Natural killer cell (primary cell): ENCODE measurements at regions not wholly inside any gene's neighbourhood (a gene's known extent, or its start where the extent isn't known, plus 50 kb on each side); places are given as distances from the start of the nearest gene placed in this dataset.

ENCODE experiments used
- ATAC-seq, 3 donors: fragments of 150-1000 bp in 2 of 3; fragments of 200-7000 bp in 1 of 3; cut with Tn5 transposase; 1 replicate in 1 of 3; 2 replicates in 2 of 3; pipeline ENCODE4 v1.10.0; 2021; ENCODE audit warnings: mild to moderate bottlenecking in 2 of 3, moderate library complexity in 2 of 3
- DNase-seq, 2 donors: peaks; one replicate each; pipeline versions ENCODE4 v3.0.0 to v3.0.0-alpha.2; 2013 to 2021; ENCODE audit warnings: mixed read lengths in 1 of 2
- H3K27ac ChIP-seq: one replicate; pipeline ENCODE4 v1.5.1; 2013; ENCODE audit warnings: mild to moderate bottlenecking, low read length
- H3K27me3 ChIP-seq: one replicate; pipeline ENCODE4 v1.6.1; 2013; ENCODE audit warnings: low read length; ENCODE audit not compliant: control insufficient read depth, insufficient read depth
- H3K36me3 ChIP-seq: one replicate; pipeline ENCODE4 v1.6.1; 2013; ENCODE audit warnings: low read length; ENCODE audit not compliant: control insufficient read depth, insufficient read depth
- H3K4me1 ChIP-seq: one replicate; pipeline ENCODE4 v1.6.1; 2013; ENCODE audit warnings: low read length; ENCODE audit not compliant: control insufficient read depth, insufficient read depth
- H3K4me3 ChIP-seq: one replicate; pipeline ENCODE4 v1.5.1; 2013; ENCODE audit warnings: low read length
- H3K9me3 ChIP-seq: one replicate; pipeline ENCODE4 v1.6.1; 2013; ENCODE audit warnings: low read length; ENCODE audit not compliant: control insufficient read depth, insufficient read depth
- H3K27ac Mint-ChIP-seq, 2 donors: one replicate each; pipeline ENCODE4 v1.8.0; 2022; ENCODE audit warnings: mild to moderate bottlenecking in 2 of 2, mixed read lengths in 2 of 2, moderate library complexity in 1 of 2
- H3K27me3 Mint-ChIP-seq, 2 donors: one replicate each; pipeline ENCODE4 v1.8.0; 2022; ENCODE audit warnings: low read depth in 2 of 2, mixed read lengths in 2 of 2
- H3K36me3 Mint-ChIP-seq: one replicate; pipeline ENCODE4 v1.8.0; 2022; ENCODE audit warnings: mixed read lengths
- H3K4me1 Mint-ChIP-seq, 2 donors: one replicate each; pipeline ENCODE4 v1.8.0; 2022; ENCODE audit warnings: mixed read lengths in 2 of 2
- H3K4me3 Mint-ChIP-seq: one replicate; pipeline ENCODE4 v1.8.0; 2022; ENCODE audit warnings: mild to moderate bottlenecking, moderate library complexity, mixed read lengths
- H3K9me3 Mint-ChIP-seq, 2 donors: one replicate each; pipeline ENCODE4 v1.8.0; 2022; ENCODE audit warnings: mixed read lengths in 2 of 2
- WGBS: methylation state at CpG from one replicate; pipeline ENCODE4 v1.1.7; 2013; ENCODE audit warnings: missing lambda C conversion rate; ENCODE audit not compliant: insufficient coverage; 5-methylcytosine and 5-hydroxymethylcytosine counted together
- intact Hi-C: fragments of 100-400 bp; cut with micrococcal nuclease; formaldehyde crosslinking; loops from one replicate; pipeline ENCODE4 v1.14.2; 2022
- TF ChIP-seq, protein P1 (sequence below): fragments of 200-600 bp; IDR thresholded peaks from one replicate; pipeline ENCODE4 v1.8.0; 2022; ENCODE audit warnings: antibody characterized with exemption

- Histone ChIP-seq H3K4me1 (no peaks in the 10 kb centered on the region), H3K27me3 (no peaks in the 10 kb centered on the region), H3K9me3 (no peaks in the 10 kb centered on the region), H3K4me3 (no peak overlapping the region), H3K36me3 (no peaks in the 10 kb centered on the region), H3K27ac (no peak overlapping the region)
- Mint-ChIP-seq H3K4me3 (no peak overlapping the region), H3K27ac (no peak overlapping the region), H3K4me1 (no peaks in the 10 kb centered on the region), H3K9me3 (no peaks in the 10 kb centered on the region), H3K27me3 (peaks cover 19 to 33% of the 10 kb centered on the region in 2 donors), H3K36me3 (no peaks in the 10 kb centered on the region)
- WGBS, result 100% methylated on average over 1 of the region's 1 CpG
- DNase-seq (no peak), ATAC-seq (no peak)
- intact Hi-C loops, result no loop called here
- TF ChIP-seq, protein P1, sequence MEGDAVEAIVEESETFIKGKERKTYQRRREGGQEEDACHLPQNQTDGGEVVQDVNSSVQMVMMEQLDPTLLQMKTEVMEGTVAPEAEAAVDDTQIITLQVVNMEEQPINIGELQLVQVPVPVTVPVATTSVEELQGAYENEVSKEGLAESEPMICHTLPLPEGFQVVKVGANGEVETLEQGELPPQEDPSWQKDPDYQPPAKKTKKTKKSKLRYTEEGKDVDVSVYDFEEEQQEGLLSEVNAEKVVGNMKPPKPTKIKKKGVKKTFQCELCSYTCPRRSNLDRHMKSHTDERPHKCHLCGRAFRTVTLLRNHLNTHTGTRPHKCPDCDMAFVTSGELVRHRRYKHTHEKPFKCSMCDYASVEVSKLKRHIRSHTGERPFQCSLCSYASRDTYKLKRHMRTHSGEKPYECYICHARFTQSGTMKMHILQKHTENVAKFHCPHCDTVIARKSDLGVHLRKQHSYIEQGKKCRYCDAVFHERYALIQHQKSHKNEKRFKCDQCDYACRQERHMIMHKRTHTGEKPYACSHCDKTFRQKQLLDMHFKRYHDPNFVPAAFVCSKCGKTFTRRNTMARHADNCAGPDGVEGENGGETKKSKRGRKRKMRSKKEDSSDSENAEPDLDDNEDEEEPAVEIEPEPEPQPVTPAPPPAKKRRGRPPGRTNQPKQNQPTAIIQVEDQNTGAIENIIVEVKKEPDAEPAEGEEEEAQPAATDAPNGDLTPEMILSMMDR, result no peak
Measured at GRCh38 chr5:74153255-74153790, 487.2 kb downstream of the ENC1 start.

DNA sequence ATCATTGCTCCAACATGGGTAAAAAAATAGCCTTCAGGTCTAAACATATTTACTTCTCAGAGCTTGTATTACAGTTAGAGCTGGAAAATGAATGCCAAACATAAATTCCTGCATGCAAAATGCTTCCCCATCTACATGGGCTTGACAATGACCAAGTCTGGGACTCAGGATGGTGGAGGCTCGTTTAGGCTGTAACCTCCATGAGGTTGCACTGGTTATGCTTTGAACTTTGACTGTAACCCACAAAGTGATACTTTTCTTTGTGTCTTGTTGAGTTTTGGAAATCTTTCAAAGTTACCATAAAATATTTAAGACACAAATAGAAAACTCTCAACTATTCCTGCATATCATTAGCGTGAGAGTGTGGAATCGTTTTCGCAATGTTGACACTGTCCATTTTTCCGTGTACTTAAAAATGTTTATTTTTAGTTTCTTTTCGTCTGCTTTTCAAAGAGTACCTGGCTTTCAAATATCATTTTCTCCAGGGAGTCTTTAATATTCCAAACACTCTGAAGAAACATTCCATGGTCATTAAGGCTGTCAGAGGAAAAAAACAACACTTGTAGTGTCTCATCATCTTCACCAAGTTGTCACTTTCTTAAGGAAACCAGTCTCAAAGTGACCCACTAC, 487.8 kb downstream of the ENC1 start:
- Mint-ChIP-seq H3K36me3 (no peaks in the 10 kb centered on the region), H3K27me3 (peaks cover 18 to 34% of the 10 kb centered on the region in 2 donors), H3K9me3 (no peaks in the 10 kb centered on the region), H3K4me3 (no peak overlapping the region), H3K4me1 (no peaks in the 10 kb centered on the region), H3K27ac (no peak overlapping the region)
- Histone ChIP-seq H3K4me1 (no peaks in the 10 kb centered on the region), H3K27ac (no peak overlapping the region), H3K9me3 (no peaks in the 10 kb centered on the region), H3K4me3 (no peak overlapping the region), H3K36me3 (no peaks in the 10 kb centered on the region), H3K27me3 (no peaks in the 10 kb centered on the region)
- TF ChIP-seq, protein P1, result no peak
- WGBS, result 88% methylated on average over 6 of the region's 6 CpGs
- no peak for ATAC-seq
- DNase-seq, result no peak
- intact Hi-C loops, result no loop called here

DNA sequence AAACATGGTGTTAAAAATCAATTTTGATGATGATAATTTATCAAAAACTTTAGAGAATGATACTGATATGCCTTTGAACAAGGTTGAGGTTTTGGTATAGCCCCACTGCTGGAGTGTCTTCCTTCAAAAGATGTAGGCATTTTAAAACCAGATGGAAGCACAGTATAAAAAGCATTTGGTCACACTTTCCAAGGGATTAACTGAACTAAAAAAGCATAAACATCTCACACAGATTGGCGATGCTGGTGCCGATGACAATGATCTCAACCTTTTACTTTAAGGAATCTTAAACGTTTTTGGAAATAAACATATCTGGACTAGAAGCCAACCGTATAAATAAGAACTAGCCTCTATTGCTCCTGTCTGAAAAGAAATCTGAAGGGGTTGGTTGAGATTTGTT, 488.4 kb downstream of the ENC1 start:
- ATAC-seq (no peak), DNase-seq (no peak)
- H3K9me3 Mint-ChIP-seq, result no peaks in the 10 kb centered on the region
- no peaks in the 10 kb centered on the region for H3K4me1 ChIP-seq
- no peak overlapping the region for H3K27ac ChIP-seq
- no peak overlapping the region for H3K4me3 Mint-ChIP-seq
- no peak overlapping the region for H3K4me3 ChIP-seq
- H3K4me1 Mint-ChIP-seq, result no peaks in the 10 kb centered on the region
- intact Hi-C loops, result no loop called here
- WGBS, result 100% methylated on average over 4 of the region's 4 CpGs
- no peaks in the 10 kb centered on the region for H3K36me3 ChIP-seq
- H3K27me3 ChIP-seq, result no peaks in the 10 kb centered on the region
- H3K9me3 ChIP-seq, result no peaks in the 10 kb centered on the region
- H3K36me3 Mint-ChIP-seq, result no peaks in the 10 kb centered on the region
- TF ChIP-seq, protein P1, result no peak
- H3K27me3 Mint-ChIP-seq, result peaks cover 18 to 34% of the 10 kb centered on the region in 2 donors
- no peak overlapping the region for H3K27ac Mint-ChIP-seq

DNA sequence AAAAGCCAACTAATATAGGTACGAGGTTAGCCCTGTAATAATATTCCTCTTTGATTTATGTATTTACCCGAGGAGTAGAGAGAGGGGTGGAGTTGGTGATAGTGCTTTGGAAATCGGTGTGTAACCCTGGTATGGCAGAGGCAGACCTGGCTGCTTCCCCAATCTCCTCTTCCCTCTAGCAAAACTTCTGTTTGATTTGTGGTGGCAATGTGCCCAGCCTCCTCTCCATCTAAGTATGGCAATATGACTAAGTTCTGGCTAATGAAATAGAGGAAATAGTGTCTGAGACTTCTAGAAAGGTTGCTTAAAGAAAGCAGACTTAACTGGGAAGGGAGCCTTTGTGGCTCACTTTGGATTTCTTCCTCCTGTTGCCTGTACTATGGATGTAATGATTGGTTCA, 491.1 kb downstream of the ENC1 start:
- no peaks in the 10 kb centered on the region for H3K27me3 ChIP-seq
- no peaks in the 10 kb centered on the region for H3K36me3 Mint-ChIP-seq
- no peak overlapping the region for H3K27ac ChIP-seq
- H3K36me3 ChIP-seq, result no peaks in the 10 kb centered on the region
- no peak for ATAC-seq
- WGBS, result no CpG with 5 or more reads among the region's 3 CpGs
- no peak overlapping the region for H3K4me3 Mint-ChIP-seq
- no peaks in the 10 kb centered on the region for H3K9me3 ChIP-seq
- H3K4me1 ChIP-seq, result no peaks in the 10 kb centered on the region
- H3K27me3 Mint-ChIP-seq, result peaks cover 18 to 41% of the 10 kb centered on the region in 2 donors
- TF ChIP-seq, protein P1, result no peak
- no peak overlapping the region for H3K27ac Mint-ChIP-seq
- intact Hi-C loops, result no loop called here
- no peak overlapping the region for H3K4me3 ChIP-seq
- no peaks in the 10 kb centered on the region for H3K9me3 Mint-ChIP-seq
- H3K4me1 Mint-ChIP-seq, result no peaks in the 10 kb centered on the region
- DNase-seq, result no peak
